SK-N-SH treated with all-trans-retinoic acid at 6 μM for 48 hours (cell line): ENCODE measurements at regions not wholly inside any gene's neighbourhood (a gene's known extent, or its start where the extent isn't known, plus 50 kb on each side); places are given as distances from the start of the nearest gene placed in this dataset.

ENCODE experiments used
- ATAC-seq: fragments of 200-7000 bp; cut with Tn5 transposase; 3 replicates; pipeline ENCODE4 v1.9.1; 2020; ENCODE audit warnings: mild to moderate bottlenecking, moderate library complexity
- ARNTL ChIP-seq: fragments of 450-650 bp; formaldehyde crosslinking; IDR thresholded peaks from 2 replicates; pipeline ENCODE4 v1.5.0; 2020; ENCODE audit warnings: low read depth, mild to moderate bottlenecking, moderate library complexity, borderline replicate concordance
- BACH2 ChIP-seq: fragments of 250-450 bp; sonication (Bioruptor Pico); IDR thresholded peaks from 2 replicates; pipeline ENCODE4 v1.9.0; 2021; ENCODE audit warnings: mild to moderate bottlenecking, borderline replicate concordance
- CSDC2 ChIP-seq: fragments of 250-450 bp; sonication (Bioruptor Pico); IDR thresholded peaks from 2 replicates; pipeline ENCODE4 v1.5.0; 2020; ENCODE audit warnings: mild to moderate bottlenecking, moderate library complexity
- CSRNP3 ChIP-seq: fragments of 250-450 bp; sonication (Bioruptor Pico); IDR thresholded peaks from 2 replicates; pipeline ENCODE4 v1.5.1; 2021; ENCODE audit warnings: mild to moderate bottlenecking, moderate library complexity
- GLIS3 ChIP-seq: fragments of 250-450 bp; sonication (Bioruptor Pico); IDR thresholded peaks from 2 replicates; pipeline ENCODE4 v1.5.0; 2020; ENCODE audit warnings: mild to moderate bottlenecking, moderate library complexity
- ISL1 ChIP-seq: fragments of 250-450 bp; sonication (Bioruptor Pico); IDR thresholded peaks from 2 replicates; pipeline ENCODE4 v2.1.2; 2022; ENCODE audit warnings: mild to moderate bottlenecking, moderate library complexity
- OSR1 ChIP-seq: fragments of 250-450 bp; sonication (Bioruptor Pico); IDR thresholded peaks from 2 replicates; pipeline ENCODE4 v1.8.0; 2022; ENCODE audit warnings: moderate library complexity, mild to moderate bottlenecking, inconsistent platforms
- PATZ1 ChIP-seq: fragments of 250-450 bp; sonication (Bioruptor Pico); IDR thresholded peaks from 2 replicates; pipeline ENCODE4 v1.8.0; 2020; ENCODE audit warnings: mild to moderate bottlenecking, moderate library complexity, borderline replicate concordance
- PPARA ChIP-seq: fragments of 250-450 bp; sonication (Bioruptor Pico); IDR thresholded peaks from 2 replicates; pipeline ENCODE4 v1.5.0; 2020; ENCODE audit warnings: mild to moderate bottlenecking, borderline replicate concordance
- RARB ChIP-seq: fragments of 250-450 bp; sonication (Bioruptor Pico); IDR thresholded peaks from 2 replicates; pipeline ENCODE4 v1.8.0; 2021; ENCODE audit warnings: mild to moderate bottlenecking, moderate library complexity
- SNAI2 ChIP-seq: fragments of 250-450 bp; sonication (Bioruptor Pico); IDR thresholded peaks from 2 replicates; pipeline ENCODE4 v1.5.0; 2020; ENCODE audit warnings: mild to moderate bottlenecking, moderate library complexity
- TCF4 ChIP-seq: fragments of 250-450 bp; sonication (Bioruptor Pico); IDR thresholded peaks from 2 replicates; pipeline ENCODE4 v1.8.0; 2021; ENCODE audit warnings: mild to moderate bottlenecking, moderate library complexity, borderline replicate concordance
- TOX ChIP-seq: fragments of 250-450 bp; sonication (Bioruptor Pico); IDR thresholded peaks from 2 replicates; pipeline ENCODE4 v1.8.0; 2021; ENCODE audit warnings: mild to moderate bottlenecking, moderate library complexity, borderline replicate concordance
- ZC3H10 ChIP-seq: fragments of 250-450 bp; sonication (Bioruptor Pico); IDR thresholded peaks from 2 replicates; pipeline ENCODE4 v1.5.1; 2021; ENCODE audit warnings: mild to moderate bottlenecking, moderate library complexity
- ZFP3 ChIP-seq: fragments of 250-450 bp; sonication (Bioruptor Pico); IDR thresholded peaks from 2 replicates; pipeline ENCODE4 v1.5.0; 2020; ENCODE audit warnings: mild to moderate bottlenecking, moderate library complexity
- ZFP30 ChIP-seq: fragments of 450-650 bp; formaldehyde crosslinking; IDR thresholded peaks from 2 replicates; pipeline ENCODE4 v1.5.0; 2022; ENCODE audit warnings: mild to moderate bottlenecking, moderate library complexity
- ZNF70 ChIP-seq: fragments of 450-650 bp; formaldehyde crosslinking; IDR thresholded peaks from 2 replicates; pipeline ENCODE4 v1.5.0; 2020; ENCODE audit warnings: mild to moderate bottlenecking, moderate library complexity
- ZNF8 ChIP-seq: fragments of 450-650 bp; formaldehyde crosslinking; IDR thresholded peaks from 2 replicates; pipeline ENCODE4 v1.5.0; 2020; ENCODE audit warnings: mild to moderate bottlenecking, moderate library complexity
- TF ChIP-seq, protein P1 (sequence below): fragments of 250-450 bp; sonication (Bioruptor Pico); IDR thresholded peaks from 2 replicates; pipeline ENCODE4 v1.8.0; 2021; ENCODE audit warnings: low read depth, mild to moderate bottlenecking, moderate library complexity, borderline replicate concordance
- TF ChIP-seq, protein P2 (sequence below): fragments of 250-450 bp; sonication (Bioruptor Pico); IDR thresholded peaks from 2 replicates; pipeline ENCODE4 v1.5.1; 2020; ENCODE audit warnings: low read depth, mild to moderate bottlenecking, moderate library complexity
- TF ChIP-seq, protein P3 (sequence below): fragments of 250-450 bp; sonication (Bioruptor Pico); IDR thresholded peaks from 2 replicates; pipeline ENCODE4 v1.5.0; 2020; ENCODE audit warnings: mild to moderate bottlenecking, moderate library complexity

GRCh38 chr4:42262701-42263490, 110.4 kb upstream of the BEND4 start:
- ATAC-seq = no peak
- TF ChIP-seq ZFP30 (no peak), SNAI2 (no peak), TOX (CRISPR knock-in tag) (no peak), TCF4 (CRISPR knock-in tag) (no peak), ZNF70 (CRISPR knock-in tag) (no peak), OSR1 (CRISPR knock-in tag) (no peak), PATZ1 (CRISPR knock-in tag) (no peak), ARNTL (CRISPR knock-in tag) (no peak), RARB (CRISPR knock-in tag) (no peak), ZNF8 (CRISPR knock-in tag) (no peak)
- TF ChIP-seq, protein P1, sequence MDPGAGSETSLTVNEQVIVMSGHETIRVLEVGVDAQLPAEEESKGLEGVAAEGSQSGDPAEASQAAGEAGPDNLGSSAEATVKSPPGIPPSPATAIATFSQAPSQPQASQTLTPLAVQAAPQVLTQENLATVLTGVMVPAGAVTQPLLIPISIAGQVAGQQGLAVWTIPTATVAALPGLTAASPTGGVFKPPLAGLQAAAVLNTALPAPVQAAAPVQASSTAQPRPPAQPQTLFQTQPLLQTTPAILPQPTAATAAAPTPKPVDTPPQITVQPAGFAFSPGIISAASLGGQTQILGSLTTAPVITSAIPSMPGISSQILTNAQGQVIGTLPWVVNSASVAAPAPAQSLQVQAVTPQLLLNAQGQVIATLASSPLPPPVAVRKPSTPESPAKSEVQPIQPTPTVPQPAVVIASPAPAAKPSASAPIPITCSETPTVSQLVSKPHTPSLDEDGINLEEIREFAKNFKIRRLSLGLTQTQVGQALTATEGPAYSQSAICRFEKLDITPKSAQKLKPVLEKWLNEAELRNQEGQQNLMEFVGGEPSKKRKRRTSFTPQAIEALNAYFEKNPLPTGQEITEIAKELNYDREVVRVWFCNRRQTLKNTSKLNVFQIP = no peak
- TF ChIP-seq, all 23 proteins: peak for 0

GRCh38 chr4:42265782-42266602, 113.5 kb upstream of the BEND4 start:
- TF ChIP-seq, protein P1 = no peak
- TF ChIP-seq, protein P2, sequence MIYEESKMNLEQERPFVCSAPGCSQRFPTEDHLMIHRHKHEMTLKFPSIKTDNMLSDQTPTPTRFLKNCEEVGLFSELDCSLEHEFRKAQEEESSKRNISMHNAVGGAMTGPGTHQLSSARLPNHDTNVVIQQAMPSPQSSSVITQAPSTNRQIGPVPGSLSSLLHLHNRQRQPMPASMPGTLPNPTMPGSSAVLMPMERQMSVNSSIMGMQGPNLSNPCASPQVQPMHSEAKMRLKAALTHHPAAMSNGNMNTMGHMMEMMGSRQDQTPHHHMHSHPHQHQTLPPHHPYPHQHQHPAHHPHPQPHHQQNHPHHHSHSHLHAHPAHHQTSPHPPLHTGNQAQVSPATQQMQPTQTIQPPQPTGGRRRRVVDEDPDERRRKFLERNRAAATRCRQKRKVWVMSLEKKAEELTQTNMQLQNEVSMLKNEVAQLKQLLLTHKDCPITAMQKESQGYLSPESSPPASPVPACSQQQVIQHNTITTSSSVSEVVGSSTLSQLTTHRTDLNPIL = no peak
- TF ChIP-seq PATZ1 (CRISPR knock-in tag) = no peak
- TF ChIP-seq GLIS3 = no peak
- no peak for TF ChIP-seq BACH2 (CRISPR knock-in tag)
- no peak for TF ChIP-seq ZFP3 (CRISPR knock-in tag)
- TF ChIP-seq TCF4 (CRISPR knock-in tag) = no peak
- no peak for TF ChIP-seq SNAI2
- TF ChIP-seq RARB (CRISPR knock-in tag) = no peak
- TF ChIP-seq ARNTL (CRISPR knock-in tag) = no peak
- TF ChIP-seq ISL1 (CRISPR knock-in tag) = no peak
- no peak for TF ChIP-seq TOX (CRISPR knock-in tag)
- TF ChIP-seq PPARA (CRISPR knock-in tag) = no peak
- TF ChIP-seq, protein P3, sequence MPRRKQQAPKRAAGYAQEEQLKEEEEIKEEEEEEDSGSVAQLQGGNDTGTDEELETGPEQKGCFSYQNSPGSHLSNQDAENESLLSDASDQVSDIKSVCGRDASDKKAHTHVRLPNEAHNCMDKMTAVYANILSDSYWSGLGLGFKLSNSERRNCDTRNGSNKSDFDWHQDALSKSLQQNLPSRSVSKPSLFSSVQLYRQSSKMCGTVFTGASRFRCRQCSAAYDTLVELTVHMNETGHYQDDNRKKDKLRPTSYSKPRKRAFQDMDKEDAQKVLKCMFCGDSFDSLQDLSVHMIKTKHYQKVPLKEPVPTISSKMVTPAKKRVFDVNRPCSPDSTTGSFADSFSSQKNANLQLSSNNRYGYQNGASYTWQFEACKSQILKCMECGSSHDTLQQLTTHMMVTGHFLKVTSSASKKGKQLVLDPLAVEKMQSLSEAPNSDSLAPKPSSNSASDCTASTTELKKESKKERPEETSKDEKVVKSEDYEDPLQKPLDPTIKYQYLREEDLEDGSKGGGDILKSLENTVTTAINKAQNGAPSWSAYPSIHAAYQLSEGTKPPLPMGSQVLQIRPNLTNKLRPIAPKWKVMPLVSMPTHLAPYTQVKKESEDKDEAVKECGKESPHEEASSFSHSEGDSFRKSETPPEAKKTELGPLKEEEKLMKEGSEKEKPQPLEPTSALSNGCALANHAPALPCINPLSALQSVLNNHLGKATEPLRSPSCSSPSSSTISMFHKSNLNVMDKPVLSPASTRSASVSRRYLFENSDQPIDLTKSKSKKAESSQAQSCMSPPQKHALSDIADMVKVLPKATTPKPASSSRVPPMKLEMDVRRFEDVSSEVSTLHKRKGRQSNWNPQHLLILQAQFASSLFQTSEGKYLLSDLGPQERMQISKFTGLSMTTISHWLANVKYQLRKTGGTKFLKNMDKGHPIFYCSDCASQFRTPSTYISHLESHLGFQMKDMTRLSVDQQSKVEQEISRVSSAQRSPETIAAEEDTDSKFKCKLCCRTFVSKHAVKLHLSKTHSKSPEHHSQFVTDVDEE (CRISPR knock-in tag) = no peak
- no peak for TF ChIP-seq CSRNP3 (CRISPR knock-in tag)
- TF ChIP-seq CSDC2 (CRISPR knock-in tag) = no peak
- TF ChIP-seq OSR1 (CRISPR knock-in tag) = no peak
- TF ChIP-seq ZNF70 (CRISPR knock-in tag) = no peak
- TF ChIP-seq ZC3H10 = no peak
- no peak for TF ChIP-seq ZFP30
- no peak for ATAC-seq
